Fibroblast of skin of scalp (primary cell): ENCODE measurements at regions not wholly inside any gene's neighbourhood (a gene's known extent, or its start where the extent isn't known, plus 50 kb on each side); places are given as distances from the start of the nearest gene placed in this dataset.

Experiments used
- DNase-seq: peaks from one replicate; pipeline ENCODE4 v3.0.0-alpha.2; 2013

DNA sequence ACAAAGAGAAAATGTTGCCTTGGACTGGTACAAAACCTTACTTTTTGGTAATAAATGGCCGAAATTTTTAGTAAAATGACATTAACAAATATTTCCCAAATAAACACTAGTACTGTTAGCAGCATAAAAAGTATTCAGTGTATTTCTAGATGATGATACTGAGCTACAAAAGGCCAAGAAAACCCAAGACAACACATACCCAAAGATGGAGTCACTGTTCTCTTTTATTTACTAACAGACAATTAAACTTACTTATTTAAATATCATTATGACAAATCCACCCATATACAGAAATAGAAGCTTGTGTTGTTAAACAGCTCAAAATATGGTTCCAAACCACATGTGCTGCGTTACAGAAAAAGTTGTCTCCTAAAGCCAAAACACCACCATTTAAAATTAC lies 239.9 kb downstream of the ZEB2 start:
- DNase-seq: no peak

DNA sequence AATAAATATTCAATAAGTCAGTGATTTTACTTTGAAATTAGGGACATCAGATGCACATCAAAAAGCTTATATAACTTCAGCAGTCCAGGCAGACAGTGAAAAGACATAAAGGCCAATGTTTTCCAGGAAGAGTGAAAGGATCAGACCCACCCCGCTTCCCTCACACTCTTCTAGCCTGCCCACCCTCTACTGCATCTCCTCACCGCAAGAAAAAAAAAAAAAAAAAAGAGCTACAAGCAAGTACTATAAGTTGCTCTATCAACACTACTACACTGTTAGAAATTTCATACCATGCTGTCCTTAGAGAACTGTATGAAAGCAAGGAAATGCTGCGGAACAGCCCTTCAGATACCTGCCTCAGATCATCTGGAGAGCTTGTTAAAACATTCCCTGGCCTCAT lies 240.8 kb downstream of the ZEB2 start:
- DNase-seq: no peak

DNA sequence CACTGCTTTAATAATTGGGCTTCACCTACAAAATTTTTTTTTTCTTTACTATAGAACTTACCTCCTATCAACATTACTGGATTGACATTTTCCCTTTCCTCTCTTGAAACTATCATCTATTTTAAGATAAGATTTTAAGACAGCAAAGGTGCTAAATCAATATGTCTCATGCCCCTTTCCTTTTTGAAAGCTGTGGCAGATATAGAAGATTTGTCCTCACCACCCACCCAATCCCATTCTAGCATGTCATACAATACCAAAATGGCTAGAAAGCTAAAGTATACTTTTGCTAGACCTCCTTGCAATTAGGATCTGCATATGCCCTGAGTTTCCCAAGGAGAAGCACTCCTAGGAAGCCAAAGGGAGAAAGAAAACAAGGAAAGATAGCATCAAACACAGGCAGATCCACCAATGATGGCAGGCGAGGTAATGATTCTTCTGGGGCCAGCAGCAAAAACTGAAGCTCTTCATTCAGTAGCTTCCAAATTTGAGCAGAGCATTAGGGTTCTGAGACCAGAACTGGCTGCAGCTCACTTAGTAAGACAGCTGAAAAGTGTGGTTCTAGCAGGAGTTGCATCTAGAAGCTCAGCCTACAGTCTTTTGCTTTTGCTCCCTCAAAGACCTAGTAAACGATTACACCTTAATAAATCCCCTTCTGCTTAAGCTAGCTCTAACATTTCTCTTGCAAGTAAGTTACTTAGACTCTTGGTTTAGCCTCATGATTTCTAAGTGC lies 242.1 kb downstream of the ZEB2 start:
- DNase-seq: no peak

DNA sequence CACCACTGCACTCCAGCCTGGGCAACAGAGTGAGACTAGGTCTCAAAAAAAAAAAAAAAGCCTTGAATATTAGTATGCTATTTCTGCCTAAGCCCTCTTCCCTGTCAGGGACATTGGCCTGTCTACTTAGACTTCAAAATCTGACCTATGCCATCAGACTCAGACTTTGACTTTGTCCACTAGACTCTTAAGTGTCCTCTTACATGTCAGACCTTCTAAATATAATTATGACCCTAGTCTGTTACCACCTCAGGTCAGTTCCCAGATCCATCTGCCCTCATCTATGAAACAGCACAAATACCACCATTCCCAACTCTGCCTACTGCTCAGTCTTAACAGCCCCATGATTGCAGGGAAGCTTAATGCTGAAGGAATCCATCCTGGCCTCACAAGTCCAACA lies 244.6 kb downstream of the ZEB2 start:
- no peak for DNase-seq

DNA sequence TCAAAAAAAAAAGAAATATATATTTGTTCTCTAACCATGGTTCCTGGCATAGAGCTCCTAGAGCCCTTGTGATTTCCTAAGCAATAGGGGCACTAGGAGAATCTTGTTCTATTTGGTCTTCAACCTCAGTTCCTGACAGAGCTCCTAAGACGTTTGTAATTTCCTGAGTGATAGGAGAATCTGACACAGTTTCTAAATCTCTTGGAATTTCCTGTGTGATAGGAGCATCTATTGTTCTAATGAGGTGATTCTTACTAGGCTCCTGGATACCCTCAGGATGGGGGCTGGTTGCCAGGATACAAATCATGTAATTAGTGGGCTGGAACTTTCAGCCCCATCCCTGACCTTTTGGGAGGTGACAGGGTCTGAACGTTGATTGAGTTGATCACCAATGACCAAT lies 245.8 kb downstream of the ZEB2 start:
- DNase-seq: no peak

DNA sequence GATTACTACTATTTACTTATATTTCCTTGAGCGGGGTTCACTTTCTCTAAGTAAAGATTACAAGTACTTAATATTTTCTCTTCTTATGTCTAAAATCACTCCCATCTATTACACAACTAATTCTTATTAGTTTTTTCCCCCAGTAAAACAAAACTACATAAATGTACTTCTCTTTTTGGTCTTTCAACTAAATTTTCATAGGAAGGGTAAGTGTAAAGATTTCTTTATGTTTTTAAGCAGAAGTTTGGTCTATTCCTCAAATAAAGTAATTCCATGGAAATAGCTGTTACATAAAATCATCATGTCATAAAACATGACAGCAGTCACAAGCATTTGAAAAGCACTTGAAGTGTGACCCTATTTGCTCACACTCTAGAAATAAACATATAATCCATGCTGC lies 249.0 kb downstream of the ZEB2 start:
- no peak for DNase-seq

DNA sequence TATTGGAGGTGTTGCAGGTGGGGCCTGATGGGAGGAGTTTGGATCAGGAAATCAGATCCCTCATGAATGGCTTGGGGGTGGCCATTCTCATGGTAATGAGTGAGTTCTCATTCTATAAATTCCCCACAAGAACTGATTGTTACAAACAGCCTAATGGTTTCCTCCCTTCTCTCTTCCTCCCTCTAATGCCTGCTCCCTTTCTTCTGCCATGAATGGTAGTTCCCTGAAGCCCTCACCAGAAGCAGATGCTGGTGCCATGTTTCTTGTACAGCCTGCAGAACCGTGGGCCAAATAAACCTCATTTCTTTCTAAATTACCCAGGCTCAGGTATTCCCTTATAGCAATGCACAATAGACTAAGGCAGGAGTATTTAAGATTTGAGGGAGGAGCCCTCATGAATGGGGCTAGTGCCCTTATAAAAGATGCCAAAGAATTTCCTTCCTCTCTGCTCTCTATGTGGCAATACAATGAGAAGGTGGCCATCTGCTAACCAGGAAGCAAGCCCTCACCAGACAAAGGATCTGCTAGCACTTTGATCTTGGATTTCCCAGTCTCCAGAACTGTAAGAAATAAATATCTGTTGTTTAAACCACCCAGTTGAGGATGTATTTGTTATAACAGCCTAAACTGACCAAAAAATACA lies 251.8 kb downstream of the ZEB2 start:
- DNase-seq: no peak

DNA sequence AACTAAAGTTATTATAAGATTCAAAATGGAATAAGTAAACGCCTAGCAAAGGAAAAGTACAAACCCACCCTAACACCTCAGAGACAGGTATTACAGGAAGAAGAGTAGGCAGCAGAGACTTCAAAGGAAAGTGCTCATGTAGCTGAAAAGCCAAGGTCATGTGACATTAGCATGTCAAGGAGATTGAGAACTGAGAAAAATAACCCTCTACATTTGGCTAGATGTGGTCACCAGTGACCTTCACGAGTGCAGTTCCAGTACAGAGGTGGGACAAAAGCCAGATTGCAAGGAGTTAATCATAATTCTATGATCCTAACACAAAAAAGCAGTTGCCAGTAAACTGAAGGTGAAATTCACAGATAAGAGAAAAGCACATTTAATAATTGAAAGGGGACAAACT lies 252.7 kb downstream of the ZEB2 start:
- no peak for DNase-seq

DNA sequence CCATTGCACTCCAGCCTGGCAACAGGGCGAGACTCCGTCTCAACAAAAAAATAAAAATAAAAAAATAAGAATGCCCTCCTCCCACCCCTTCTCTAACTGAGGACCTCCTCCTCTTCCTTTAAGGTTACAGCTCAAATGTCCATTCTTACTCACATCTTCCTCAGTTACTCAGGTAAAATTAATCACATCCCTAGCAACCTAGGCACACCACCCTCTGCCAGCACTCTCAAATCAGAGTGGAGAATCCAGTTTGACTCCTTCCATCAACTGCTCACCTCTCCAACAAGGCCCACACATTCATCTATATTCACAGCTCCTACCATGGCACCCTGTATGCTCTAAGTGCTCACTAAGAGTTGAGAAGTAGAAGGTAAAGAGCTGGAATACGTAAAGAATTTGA lies 254.3 kb downstream of the ZEB2 start:
- DNase-seq: no peak

DNA sequence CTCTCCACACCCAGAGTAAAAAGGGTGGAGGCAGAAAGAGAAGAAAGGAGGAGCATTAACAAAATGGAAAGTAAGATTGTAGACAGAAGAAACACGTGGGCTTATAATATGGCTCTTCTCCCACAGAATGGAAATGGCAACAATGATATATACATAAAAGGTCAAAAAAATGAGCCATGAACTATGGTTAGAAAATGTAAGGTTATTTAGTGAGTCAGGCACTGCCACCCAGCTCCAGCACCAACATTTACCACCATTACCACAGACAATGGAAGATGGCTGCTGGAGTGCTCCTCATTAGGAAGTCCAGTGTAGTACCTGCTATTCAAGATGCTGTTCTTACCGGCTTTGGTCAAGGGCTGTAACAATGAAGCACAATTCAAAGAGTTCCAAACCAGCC lies 258.0 kb downstream of the ZEB2 start:
- DNase-seq: no peak

DNA sequence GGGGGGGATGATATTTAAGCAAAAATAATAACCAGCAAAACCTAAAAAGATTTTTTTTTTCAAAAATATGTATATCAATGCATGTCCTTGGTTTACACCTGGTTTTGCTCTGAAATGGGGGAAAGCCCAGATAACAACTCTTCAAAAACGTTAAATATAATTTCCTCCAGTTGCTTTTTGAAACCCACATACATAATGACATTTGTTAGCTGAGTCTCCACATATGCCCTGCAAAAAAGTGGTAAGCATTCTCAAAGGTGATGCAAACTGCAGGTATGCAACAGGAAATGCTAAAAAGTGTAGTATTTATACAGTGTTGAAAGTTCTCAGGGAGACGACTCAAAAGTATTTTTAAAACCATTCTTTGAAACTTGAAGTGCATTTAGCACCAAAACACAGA lies 258.6 kb downstream of the ZEB2 start:
- no peak for DNase-seq

DNA sequence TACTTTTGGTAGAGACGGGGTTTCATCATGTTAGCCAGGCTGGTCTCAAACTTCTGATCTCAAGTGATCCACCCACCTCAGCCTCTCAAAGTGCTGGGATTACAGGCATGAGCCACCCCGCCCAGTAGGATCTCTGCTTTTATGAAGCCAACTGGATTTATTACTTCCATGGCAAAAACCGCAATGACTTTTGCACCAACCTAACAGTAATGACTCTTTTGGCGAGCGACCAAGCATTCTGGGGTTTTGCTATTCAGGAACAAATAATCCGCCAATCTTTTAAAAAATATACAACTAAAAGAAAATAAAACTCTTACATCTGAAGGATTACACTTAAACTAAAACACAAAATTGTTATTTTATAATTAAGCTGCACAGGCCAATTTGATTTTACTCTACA lies 260.6 kb downstream of the ZEB2 start:
- DNase-seq: peak; percentile 8

DNA sequence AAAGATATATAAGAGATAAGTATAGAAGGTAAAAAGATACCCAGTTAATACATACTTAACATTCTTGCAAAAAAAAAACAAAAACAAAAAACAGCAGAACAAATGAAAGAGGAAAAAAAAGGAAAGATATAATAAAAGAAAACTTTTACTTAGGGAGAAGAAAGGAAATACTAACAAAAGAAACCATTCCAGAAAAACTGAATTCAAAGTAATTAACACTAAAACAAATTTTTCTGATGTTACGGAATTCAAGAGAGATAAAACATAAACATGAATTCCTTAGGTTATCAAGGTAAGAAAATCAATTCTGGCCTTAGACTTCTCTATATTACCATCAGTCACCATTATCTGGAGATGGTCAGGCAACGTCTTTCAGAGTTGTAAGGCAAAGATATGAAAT lies 261.8 kb downstream of the ZEB2 start:
- DNase-seq: no peak

DNA sequence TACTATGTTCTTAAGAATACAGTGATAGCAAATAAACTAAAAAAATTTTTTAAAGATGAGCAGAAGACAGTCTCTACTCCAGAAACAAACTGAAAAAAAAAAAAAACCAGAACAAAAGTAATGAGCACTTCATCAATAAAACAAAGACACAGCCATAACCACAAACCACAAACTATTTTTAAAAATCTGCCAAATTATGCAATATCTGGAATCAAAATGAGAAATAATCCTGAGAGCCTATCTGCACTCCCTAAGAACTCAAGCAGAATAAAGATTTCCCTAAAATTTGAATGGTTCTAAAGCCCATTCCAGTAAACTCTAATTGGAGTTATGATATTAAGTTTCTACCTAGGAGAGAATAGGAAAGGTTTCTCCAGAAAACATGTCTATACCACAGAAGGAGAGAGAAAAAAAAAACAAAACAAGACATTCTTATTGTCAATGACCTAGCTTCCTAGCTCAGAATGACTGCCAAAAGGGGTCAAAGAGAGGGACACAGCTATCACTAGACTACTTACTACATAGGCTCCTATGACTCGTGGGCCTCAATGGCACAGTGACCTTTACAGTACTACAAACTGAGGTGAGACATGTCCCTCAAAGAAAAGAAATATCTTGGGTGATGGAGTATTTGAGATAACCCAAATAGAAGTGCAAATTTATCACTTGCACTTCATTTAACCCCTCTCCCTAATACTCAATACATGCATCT lies 262.8 kb downstream of the ZEB2 start:
- peak; percentile 56 for DNase-seq

DNA sequence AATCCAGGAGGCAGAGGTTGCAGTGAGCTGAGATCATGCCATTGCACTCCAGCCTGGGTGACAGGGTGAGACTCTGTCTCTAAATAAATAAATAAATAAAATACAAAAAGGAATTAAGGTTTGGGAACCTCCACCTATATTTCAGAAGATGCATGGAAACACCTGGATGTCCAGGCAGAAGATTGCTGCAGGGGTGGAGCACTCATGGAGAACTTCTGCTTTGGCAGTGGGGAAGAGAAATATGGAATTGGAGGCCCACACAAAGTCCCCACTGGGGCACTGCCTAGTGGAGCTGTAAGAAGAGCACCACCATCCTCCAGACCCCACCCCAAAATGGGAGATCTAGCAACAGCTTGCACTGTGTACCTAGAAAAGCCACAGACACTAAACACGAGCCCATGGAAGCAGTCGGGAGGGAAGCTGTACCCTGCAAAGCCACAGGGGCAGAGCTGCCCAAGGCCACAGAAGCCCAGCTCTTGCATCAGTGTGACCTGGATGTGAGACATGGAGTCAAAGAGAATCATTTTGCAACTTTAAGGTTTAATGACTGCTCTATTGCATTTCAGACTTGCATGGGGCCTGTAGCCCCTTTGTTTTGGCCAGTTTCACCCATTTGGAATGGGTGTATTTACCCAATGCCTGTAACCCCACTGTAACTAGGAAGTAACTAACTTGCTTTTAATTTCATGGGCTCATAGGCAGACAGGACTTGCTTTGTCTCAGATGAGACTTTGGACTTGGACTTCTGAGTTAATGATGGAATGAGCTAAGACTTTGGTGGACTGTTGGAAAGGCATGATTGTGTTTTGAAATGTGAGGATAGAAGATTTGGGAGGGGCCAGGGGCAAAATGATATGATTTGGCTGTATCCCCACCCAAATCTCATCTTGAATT lies 265.3 kb downstream of the ZEB2 start:
- no peak for DNase-seq

DNA sequence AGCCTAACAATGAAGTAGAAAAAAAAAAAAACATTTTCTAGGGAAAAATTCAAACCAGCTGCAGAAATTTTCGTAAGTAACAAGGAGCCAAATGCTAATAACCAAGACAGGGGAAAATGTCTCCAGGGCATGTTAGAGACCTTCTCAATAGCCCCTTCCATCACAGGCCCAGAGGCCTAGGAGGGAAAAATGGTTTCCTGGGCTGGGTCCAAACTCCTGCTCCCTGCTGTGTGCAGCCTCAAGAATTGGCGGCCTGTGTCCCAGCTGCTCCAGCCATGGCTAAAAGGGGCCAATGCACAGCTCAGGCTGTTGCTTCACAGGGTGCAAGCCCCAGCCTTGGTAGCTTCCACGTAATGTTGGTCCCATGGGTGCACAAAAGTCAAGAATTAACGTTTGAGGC lies 266.2 kb downstream of the ZEB2 start:
- no peak for DNase-seq

DNA sequence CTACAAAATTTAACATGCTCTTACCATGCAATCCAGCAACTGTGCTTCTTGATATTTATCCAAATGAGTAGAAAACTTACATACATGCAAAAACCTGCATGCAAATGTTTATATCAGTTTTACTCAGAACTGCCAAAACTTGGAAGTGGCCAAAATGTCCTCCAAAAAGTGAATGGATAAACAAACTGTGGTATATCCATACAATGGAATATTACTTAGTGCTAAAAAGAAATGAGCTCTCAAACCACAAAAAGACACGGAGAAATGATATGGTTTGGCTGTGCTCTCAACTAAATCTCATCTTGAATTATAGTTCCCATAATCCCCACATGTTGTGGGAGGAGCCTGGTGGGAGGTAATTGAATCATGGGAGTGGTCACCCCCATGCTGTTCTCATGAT lies 267.2 kb downstream of the ZEB2 start:
- DNase-seq: no peak

DNA sequence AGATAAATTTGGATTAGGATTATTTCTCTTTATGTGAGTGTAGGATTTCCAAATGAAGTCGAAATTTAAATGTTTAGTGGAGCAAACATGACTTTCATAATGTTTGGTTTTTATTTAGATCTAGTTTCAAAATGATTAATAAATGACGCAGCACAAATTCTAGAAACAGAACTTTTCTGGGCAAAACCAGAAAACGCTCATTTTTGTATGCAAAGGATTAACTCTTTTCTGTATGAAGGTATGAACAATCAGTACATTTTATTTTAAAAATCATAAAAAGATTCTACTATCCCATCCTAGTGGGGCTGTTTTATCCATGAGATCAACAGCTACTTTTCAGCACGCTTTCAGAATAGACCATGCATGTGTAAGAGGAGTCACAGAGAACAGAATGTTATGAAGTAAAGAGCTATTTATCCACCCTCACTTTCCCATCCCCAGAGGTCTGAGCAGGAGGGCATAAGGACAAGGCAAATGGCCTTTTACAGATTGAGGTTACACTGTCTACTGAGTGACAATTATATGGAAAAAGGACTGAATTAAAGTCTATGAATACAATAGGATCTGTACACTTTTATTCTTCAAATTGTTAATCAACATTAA lies 270.8 kb downstream of the ZEB2 start:
- no peak for DNase-seq

DNA sequence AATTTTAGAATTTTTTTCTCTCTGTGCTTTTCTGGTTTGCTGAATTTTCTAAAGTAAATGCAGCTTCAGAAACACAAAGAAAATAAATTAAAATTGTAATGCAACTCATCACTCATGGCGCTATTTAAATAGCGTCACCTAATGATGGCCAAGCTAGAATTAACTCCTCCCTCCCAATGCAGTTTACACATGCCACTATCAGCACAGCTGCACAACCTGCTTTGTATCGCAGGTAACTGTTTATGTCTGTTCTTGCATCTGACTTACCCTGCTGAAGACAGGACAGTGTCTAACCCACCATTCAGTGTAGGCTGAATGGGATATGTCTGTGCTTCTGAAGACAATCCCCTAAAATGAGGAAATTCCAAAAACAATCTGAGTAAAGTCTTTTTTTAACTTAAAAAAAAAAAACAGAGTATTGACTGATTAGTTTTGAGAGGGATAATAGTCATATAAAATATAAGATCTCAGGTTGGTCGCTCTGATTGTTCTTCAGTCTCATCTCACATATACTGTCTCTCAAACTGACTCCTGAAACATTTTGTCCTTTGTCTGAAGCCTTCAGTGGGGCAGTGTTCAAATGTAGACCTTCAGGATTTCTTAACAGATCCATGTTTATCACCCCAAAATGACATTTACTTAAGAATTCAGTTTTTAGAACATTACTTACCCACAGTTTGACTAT lies 271.4 kb downstream of the ZEB2 start:
- DNase-seq: no peak

DNA sequence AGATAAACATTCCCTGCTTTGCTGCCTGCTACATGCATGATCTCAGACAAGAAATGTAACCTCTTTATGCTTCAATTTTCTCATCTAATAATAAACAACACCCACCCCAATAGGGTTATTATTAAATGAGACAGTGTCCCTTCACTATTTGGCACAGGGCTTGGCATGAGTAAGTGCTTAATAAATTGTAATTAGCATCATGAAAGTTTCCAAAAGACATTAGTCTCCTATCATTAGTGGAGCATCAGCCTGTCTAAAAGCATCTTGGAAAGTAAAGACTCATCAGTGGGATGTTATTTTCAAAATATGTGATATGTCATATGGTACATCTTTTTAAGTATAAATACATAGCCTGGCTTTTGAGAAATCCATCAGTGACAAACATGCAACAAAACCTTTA lies 275.0 kb downstream of the ZEB2 start:
- DNase-seq: no peak

DNA sequence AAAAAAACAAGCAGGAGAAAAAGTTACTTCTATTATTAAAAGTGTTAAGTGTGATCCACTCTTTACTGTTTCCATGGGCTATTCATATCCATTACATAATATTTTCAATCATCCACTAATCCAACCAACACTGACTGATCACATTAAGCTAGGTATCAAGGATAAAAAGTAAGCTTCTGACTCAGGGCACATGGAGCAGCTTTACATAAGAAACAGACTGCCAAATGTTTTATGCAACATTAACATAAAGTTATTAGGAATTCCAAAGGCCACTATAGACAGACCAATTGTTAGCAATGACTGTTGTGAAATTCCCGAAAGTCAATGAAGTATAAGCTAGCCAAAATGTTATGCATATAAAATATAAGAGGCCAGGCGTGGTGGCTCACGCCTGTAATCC lies 277.6 kb downstream of the ZEB2 start:
- no peak for DNase-seq

DNA sequence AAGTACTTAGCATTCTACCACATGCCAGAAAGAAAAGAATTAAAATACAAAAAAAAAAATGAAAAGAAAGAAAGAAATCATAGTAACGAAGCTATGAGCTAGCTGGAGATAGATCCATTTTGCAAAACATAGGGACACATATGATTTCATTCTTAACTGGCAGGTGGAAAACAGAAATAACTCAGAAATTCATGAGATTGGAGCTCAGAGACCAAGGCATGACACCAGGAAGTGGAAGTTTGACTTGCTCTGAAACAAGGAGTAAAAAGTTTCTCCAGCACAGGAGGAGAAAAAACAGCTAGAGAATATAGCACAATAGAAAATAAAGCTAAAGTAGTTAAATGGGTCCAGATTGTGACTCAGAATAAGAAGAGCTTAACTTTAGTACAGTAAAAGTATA lies 278.1 kb downstream of the ZEB2 start:
- DNase-seq: no peak
